ENCODE measurements at regions not wholly inside any gene's neighbourhood (a gene's known extent, or its start where the extent isn't known, plus 50 kb on each side); places are given as distances from the start of the nearest gene placed in this dataset.

DNA sequence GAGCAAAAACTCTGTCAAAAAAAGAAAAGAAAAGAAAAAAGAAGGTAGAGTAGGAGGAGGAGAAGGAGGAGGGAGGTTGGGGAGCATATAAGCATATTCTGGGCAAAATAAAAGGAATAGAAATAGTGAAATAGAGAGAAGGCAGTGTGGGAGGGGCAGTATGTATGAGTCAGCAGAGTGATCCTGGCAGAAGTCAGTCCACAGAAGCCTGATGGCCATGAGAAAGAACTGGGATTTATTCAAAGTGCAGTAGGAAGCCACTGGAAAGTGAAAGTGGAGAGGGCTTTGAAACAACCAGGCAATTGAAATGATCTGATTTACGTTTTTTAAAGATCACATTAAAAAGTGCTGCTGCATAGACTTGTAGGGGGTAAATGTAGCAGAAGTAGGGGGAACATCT is 368.6 kb upstream of the USP15 start:
- no peak overlapping the region for H3K27ac ChIP-seq
- no peak for DNase-seq
- H3K4me1 ChIP-seq = no peaks in the 10 kb centered on the region
- no peaks in the 10 kb centered on the region for H3K9me3 ChIP-seq (replicated peaks)
- no peaks in the 10 kb centered on the region for H3K36me3 ChIP-seq
- no peaks in the 10 kb centered on the region for H3K27me3 ChIP-seq
- H3K4me3 ChIP-seq = no peak overlapping the region

DNA sequence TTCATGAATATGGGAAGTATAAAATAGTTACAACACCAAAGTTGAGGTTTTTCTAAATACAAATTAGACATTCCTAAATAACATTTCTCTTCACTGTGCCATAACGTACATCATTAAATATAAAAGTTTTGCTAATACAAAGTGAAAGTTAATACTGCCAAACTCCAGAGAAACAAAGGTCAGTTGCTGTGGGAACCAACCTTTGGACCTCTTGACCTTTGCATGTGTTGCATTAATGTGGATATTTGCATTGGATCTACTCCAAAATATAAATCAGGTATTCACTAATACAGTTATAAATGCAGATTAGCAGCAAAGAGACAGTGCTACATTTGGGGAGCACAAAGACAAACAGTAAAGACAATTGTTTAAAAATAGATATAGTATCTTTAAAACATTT is 366.0 kb upstream of the USP15 start:
- no peak overlapping the region for H3K4me3 ChIP-seq
- no peak for DNase-seq
- H3K4me1 ChIP-seq = no peaks in the 10 kb centered on the region
- no peak overlapping the region for H3K27ac ChIP-seq
- no peaks in the 10 kb centered on the region for H3K27me3 ChIP-seq
- no peaks in the 10 kb centered on the region for H3K9me3 ChIP-seq (replicated peaks)
- H3K36me3 ChIP-seq = no peaks in the 10 kb centered on the region

DNA sequence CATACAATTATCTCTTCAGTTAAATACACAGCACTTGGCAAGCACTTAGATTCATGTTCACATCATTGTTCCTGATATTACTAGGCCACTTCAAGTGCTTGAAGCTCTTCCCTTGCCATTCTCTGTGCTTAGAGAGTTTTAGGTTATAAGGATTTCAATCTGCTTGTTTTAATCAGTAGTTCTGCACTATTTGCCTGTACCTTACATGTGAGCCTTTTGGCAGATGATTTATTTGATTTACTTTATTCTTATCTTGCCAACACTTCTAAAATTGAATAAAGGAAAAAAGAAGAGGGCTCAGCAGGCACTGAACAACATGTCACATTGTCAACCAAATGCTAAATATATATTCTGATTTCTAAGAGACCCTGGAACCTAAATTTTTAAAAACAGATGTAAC is 363.8 kb upstream of the USP15 start:
- Histone ChIP-seq H3K9me3 (replicated peaks) (no peaks in the 10 kb centered on the region), H3K27me3 (no peaks in the 10 kb centered on the region), H3K4me3 (no peak overlapping the region), H3K4me1 (no peaks in the 10 kb centered on the region), H3K36me3 (no peaks in the 10 kb centered on the region), H3K27ac (no peak overlapping the region)
- no peak for DNase-seq

DNA sequence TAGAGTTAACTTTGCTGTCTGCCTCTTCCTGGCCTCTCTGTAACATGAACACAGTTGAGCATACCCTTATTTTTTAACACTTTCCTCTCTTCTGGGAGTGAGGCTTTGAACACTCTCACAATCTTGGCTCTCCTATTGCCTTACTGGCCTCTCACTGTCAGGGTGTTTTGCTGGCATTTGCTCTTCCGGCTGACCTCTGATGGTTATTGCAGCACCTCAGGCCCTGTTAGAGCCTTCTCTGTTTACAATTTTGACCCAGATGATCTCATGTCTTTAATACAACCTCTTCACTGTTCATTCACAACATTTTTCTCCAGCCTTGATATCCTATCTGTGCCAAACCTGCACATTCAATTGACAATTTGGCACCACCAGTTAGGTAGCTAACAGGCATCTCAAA is 357.8 kb upstream of the USP15 start:
- H3K27me3 ChIP-seq = no peaks in the 10 kb centered on the region
- no peak overlapping the region for H3K27ac ChIP-seq
- H3K9me3 ChIP-seq (replicated peaks) = no peaks in the 10 kb centered on the region
- H3K4me3 ChIP-seq = no peak overlapping the region
- no peak for DNase-seq
- H3K36me3 ChIP-seq = no peaks in the 10 kb centered on the region
- no peaks in the 10 kb centered on the region for H3K4me1 ChIP-seq

DNA sequence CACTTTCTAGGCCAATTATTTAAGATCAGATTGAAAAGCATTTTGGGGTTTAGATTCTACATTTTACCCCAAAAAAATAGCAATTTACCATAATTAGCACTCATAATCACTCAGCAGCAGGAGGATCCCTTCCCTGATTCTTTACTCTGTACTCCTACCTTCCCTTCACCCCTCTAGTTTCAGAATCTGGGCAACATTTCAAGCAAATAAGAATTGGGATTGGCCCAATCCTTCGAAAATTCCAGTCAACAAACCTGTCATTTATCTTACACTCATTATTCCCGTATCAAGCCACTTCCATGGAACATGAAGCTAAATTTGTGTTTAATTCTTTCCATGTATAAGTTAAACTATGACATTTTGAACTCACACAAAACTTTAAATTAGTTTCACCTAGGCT is 349.1 kb upstream of the USP15 start:
- DNase-seq = no peak
- Histone ChIP-seq H3K4me3 (no peak overlapping the region), H3K36me3 (no peaks in the 10 kb centered on the region), H3K4me1 (no peaks in the 10 kb centered on the region), H3K27ac (no peak overlapping the region), H3K27me3 (no peaks in the 10 kb centered on the region), H3K9me3 (replicated peaks) (no peaks in the 10 kb centered on the region)

DNA sequence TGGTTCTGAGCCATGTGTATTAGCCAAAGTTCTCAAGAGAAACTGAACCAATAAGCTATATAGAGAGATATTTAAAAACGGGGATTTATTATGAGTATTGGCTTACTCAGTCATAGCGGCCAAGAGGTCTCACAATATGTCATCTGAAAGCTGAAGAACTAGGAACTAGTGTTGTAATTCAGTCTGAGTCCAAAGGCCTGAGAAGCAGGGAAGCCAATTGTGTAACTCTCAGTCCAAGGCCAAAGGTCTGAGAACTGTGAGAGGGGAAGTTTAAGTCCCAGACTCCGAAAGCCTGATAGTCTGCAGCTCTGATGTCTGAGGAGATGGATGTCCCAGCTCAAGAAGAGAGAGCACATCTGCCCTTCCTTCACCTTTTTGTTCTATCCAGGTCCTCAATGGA is 344.8 kb upstream of the USP15 start:
- H3K4me3 ChIP-seq = no peak overlapping the region
- H3K27me3 ChIP-seq = no peaks in the 10 kb centered on the region
- DNase-seq = no peak
- H3K9me3 ChIP-seq (replicated peaks) = no peaks in the 10 kb centered on the region
- H3K27ac ChIP-seq = no peak overlapping the region
- H3K4me1 ChIP-seq = no peaks in the 10 kb centered on the region
- no peaks in the 10 kb centered on the region for H3K36me3 ChIP-seq

DNA sequence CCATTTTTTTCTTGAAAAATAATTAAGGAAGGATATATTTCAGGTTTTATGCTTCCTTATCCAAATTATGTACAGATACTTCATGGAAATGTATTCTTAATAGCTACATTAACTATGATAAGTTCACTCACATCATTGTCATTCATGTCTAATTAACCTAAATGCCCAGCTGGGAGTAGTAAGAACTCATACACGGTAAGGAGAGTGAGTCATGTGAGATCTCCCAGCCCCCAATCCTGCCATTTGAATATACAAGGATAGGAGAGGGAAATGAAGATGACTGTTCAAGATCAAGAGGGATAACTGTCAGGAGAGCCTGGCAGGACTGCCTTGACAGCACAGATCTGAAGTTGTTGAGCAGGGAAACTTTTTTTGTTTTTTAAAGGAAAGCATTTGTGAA is 343.4 kb upstream of the USP15 start:
- H3K36me3 ChIP-seq = no peaks in the 10 kb centered on the region
- no peaks in the 10 kb centered on the region for H3K9me3 ChIP-seq (replicated peaks)
- H3K27ac ChIP-seq = no peak overlapping the region
- no peak overlapping the region for H3K4me3 ChIP-seq
- H3K4me1 ChIP-seq = no peaks in the 10 kb centered on the region
- no peak for DNase-seq
- H3K27me3 ChIP-seq = no peaks in the 10 kb centered on the region

DNA sequence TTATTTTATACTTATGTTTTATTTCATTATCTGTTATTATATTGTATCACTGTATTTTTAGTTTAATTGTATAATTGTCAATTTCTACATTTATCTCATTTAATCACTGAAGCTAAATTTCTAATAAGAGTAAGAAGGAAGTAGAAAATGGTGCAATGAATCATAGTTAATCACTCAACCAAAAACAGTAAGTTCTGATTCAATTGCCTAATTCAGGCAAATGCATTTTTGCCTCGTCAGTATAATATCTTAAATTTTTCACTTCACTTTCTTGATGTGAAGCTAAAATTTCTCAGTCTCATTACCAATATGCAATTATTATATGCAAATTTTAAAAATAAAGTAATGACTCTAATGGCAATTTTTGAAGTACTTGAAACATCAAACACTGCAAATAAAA is 340.5 kb upstream of the USP15 start:
- DNase-seq = no peak
- no peaks in the 10 kb centered on the region for H3K9me3 ChIP-seq (replicated peaks)
- H3K36me3 ChIP-seq = no peaks in the 10 kb centered on the region
- no peaks in the 10 kb centered on the region for H3K4me1 ChIP-seq
- no peaks in the 10 kb centered on the region for H3K27me3 ChIP-seq
- no peak overlapping the region for H3K27ac ChIP-seq
- no peak overlapping the region for H3K4me3 ChIP-seq

DNA sequence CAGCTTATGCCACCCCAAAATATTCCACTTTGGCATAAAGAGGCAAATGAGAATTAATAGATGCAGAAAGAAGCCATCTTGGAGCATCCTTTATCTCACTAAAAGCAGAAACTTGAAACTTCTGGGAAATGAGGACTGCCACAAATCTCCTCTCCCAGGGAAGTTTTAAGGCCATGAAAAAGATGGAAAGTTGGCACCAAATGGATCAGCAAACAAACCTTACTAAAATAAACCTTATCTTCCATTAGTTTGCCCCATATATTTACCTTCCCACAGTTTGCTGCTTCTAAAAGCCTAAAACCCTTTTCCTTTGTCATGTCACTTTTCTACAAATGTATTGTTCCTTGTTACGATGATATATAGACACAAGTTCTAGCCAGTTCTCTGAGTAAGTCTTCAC is 340.0 kb upstream of the USP15 start:
- H3K4me3 ChIP-seq = no peak overlapping the region
- no peaks in the 10 kb centered on the region for H3K4me1 ChIP-seq
- no peaks in the 10 kb centered on the region for H3K36me3 ChIP-seq
- DNase-seq = no peak
- no peaks in the 10 kb centered on the region for H3K9me3 ChIP-seq (replicated peaks)
- H3K27ac ChIP-seq = no peak overlapping the region
- no peaks in the 10 kb centered on the region for H3K27me3 ChIP-seq

DNA sequence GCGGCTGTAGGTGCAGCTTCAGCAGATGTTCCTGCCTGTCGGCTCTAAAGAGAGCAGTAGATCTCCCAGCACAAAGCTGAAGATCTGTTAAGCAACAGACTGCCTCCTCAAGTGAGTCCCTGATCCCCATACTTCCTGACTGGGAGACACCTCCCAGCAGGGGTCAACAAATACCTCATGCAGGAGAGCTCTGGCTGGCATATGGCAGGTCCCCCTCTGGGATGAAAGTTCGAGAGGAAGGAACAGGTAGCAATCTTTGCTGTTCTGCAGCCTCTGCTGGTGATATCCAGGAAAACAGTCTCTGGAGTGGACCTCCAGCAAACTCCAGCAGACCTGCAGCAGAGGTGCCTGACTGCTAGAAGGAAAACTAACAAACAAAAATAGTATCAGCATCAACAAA is 337.1 kb upstream of the USP15 start:
- no peak overlapping the region for H3K27ac ChIP-seq
- H3K4me3 ChIP-seq = no peak overlapping the region
- H3K4me1 ChIP-seq = no peaks in the 10 kb centered on the region
- H3K9me3 ChIP-seq (replicated peaks) = no peaks in the 10 kb centered on the region
- H3K36me3 ChIP-seq = no peaks in the 10 kb centered on the region
- DNase-seq = no peak
- no peaks in the 10 kb centered on the region for H3K27me3 ChIP-seq

DNA sequence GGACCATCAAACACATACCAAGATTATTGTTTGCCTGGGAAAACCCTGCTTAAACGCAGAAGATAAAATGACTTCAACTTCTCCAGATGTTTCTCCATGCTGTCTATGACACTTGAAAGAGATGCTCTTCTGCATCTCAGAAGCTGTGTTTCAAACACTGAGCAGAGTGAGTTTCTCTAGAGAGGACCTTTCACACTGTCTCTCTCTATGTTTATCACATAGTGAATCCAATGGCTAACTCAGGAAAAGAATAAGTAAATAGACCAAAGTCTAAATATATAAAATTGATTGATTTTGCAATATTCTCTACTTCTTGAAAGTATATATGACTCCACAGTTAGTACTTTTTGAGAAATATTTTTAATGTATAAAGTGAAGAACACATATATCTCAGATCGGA is 325.6 kb upstream of the USP15 start:
- no peaks in the 10 kb centered on the region for H3K36me3 ChIP-seq
- H3K4me3 ChIP-seq = no peak overlapping the region
- DNase-seq = no peak
- H3K4me1 ChIP-seq = no peaks in the 10 kb centered on the region
- H3K27me3 ChIP-seq = no peaks in the 10 kb centered on the region
- H3K27ac ChIP-seq = no peak overlapping the region
- H3K9me3 ChIP-seq (replicated peaks) = no peaks in the 10 kb centered on the region

DNA sequence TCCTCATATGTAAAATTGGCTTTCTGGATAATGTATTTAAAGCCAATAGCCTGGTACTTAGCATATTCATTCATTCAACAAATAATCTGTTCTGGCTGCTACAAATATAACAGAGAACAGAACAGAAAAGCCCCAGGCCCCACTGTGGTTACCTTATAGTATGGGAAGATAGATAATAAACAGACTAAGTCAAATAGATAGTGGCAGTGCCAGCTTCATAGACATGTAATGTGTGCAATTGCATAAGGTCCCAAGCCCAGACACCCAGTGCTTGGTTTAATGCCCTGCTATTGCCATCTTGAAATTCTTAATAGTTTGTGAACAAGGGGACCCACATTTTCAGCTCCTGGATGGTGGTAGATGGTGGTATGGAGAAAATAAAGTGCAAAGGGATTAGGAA is 320.2 kb upstream of the USP15 start:
- no peak for DNase-seq
- no peaks in the 10 kb centered on the region for H3K36me3 ChIP-seq
- no peak overlapping the region for H3K4me3 ChIP-seq
- H3K27me3 ChIP-seq = no peaks in the 10 kb centered on the region
- no peaks in the 10 kb centered on the region for H3K9me3 ChIP-seq (replicated peaks)
- H3K27ac ChIP-seq = no peak overlapping the region
- no peaks in the 10 kb centered on the region for H3K4me1 ChIP-seq

DNA sequence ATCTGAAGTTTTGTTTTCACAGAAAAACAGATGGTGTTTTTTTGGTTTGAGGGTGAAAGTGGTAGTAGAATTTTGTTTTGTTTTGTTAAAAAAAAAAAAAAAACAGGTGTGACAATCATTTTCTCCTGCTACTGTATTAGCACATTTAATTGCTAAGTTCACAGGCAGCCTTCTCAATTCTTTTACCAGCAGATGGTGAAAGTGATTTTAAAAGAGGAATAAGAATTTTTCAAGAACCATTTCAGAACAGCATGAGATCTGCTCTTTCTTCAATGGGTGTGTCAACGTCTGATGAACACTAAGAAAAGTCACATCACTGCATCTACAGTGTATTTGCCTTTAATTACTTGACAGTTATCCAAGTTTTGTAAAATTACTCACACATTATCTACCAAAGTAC is 303.7 kb upstream of the USP15 start:
- no peak for DNase-seq
- H3K4me1 ChIP-seq = no peaks in the 10 kb centered on the region
- H3K27ac ChIP-seq = no peak overlapping the region
- H3K27me3 ChIP-seq = no peaks in the 10 kb centered on the region
- no peaks in the 10 kb centered on the region for H3K36me3 ChIP-seq
- H3K4me3 ChIP-seq = no peak overlapping the region
- H3K9me3 ChIP-seq (replicated peaks) = no peaks in the 10 kb centered on the region

DNA sequence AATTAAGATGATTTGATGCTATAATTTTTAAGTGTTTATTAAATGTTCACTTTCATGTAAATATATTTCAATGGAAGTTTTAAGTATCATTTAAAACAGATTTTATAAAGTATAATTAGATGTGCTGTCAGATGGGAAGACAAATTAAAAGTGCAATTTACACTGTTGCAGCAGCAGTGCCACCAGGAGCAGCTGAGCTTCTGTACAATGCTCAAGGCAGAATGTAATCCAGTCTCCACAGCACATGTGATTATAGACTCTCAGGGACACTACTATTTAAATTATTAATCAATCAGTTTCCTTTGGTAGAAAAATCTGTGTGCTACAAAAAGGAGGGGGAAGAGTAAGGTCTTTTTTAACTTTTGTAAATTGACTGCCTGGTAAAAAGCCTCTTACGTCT is 285.7 kb upstream of the USP15 start:
- DNase-seq = no peak
- H3K27me3 ChIP-seq = no peaks in the 10 kb centered on the region
- H3K9me3 ChIP-seq (replicated peaks) = no peaks in the 10 kb centered on the region

DNA sequence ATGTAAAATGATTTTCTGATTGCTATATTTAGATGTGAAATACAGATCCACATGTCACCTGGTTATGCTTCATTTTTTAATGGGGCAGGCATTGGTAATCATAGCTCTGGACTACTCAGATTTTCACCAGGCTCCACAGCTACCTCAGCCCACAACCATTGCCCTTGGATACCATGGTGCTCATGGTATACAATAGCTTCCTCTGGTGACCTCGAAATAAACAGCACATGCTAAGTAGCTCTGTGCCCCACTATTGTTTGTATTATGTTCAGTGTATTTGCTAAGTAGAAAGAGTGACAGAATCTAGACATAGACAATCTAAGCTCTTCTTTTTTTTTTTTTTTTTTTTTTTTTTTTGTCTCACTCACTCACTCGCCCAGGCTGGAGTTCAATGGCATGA is 274.4 kb upstream of the USP15 start:
- no peaks in the 10 kb centered on the region for H3K4me1 ChIP-seq
- no peaks in the 10 kb centered on the region for H3K36me3 ChIP-seq
- no peak for DNase-seq
- no peak overlapping the region for H3K27ac ChIP-seq
- H3K9me3 ChIP-seq (replicated peaks) = no peaks in the 10 kb centered on the region
- H3K4me3 ChIP-seq = no peak overlapping the region
- H3K27me3 ChIP-seq = no peaks in the 10 kb centered on the region

More for the DNA sequence above, 285.7 kb upstream of the USP15 start:
- H3K36me3 ChIP-seq = no peaks in the 10 kb centered on the region
- H3K4me1 ChIP-seq = no peaks in the 10 kb centered on the region
- H3K4me3 ChIP-seq = no peak overlapping the region
- H3K27ac ChIP-seq = no peak overlapping the region

DNA sequence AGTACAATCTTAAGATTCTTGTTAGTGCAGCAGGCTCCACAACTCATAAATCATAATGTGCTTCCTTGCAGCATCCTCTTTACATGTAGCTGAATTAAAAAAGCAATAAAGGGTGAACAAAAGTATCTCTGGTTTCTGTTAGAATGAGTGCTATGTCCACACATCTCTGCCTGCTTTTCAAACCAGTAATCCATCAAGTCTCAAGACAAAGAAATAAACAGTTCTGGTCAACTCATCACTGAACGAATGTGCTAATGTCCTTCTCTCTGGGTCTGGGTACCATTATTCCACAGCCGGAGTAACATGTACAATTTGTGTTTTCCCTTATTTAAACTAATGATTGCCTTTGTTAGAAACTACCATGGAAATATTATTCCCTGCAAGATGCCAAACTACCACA is 273.0 kb upstream of the USP15 start:
- Histone ChIP-seq H3K27me3 (no peaks in the 10 kb centered on the region), H3K27ac (no peak overlapping the region), H3K36me3 (no peaks in the 10 kb centered on the region), H3K4me1 (no peaks in the 10 kb centered on the region), H3K4me3 (no peak overlapping the region), H3K9me3 (replicated peaks) (no peaks in the 10 kb centered on the region)
- no peak for DNase-seq

DNA sequence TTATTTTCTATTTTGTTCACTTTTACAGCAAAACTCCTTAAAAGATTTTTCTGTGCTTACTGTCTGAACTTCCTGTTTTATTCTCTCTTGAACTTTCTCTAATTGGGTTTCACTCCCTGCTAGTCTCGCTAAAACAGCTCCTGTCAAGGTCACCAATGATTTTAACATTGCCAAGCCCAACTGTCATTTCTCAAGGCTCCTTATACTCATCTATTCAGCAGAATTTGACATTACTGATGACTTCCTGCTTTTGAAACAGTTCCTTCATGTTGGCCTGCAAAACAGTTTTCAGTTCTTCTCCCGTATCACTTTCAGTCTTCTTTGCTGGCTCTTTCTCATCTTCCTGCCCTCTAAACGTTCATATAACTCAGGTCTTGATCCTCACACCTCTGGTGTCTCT is 268.5 kb upstream of the USP15 start:
- no peak overlapping the region for H3K4me3 ChIP-seq
- H3K36me3 ChIP-seq = no peaks in the 10 kb centered on the region
- no peak overlapping the region for H3K27ac ChIP-seq
- DNase-seq = no peak
- no peaks in the 10 kb centered on the region for H3K4me1 ChIP-seq
- no peaks in the 10 kb centered on the region for H3K9me3 ChIP-seq (replicated peaks)
- H3K27me3 ChIP-seq = no peaks in the 10 kb centered on the region
